H9 (cell line): ENCODE measurements at regions not wholly inside any gene's neighbourhood (a gene's known extent, or its start where the extent isn't known, plus 50 kb on each side); places are given as distances from the start of the nearest gene placed in this dataset.

Experiments
- DNase-seq: peaks from one replicate; pipeline ENCODE4 v3.0.0-alpha.2; 2017
- H2AFZ ChIP-seq: one replicate; pipeline ENCODE4 v1.6.1; 2013; ENCODE audit warnings: mild to moderate bottlenecking, low read length, control low read depth, moderate library complexity
- H2AK5ac ChIP-seq: 2 replicates; pipeline ENCODE4 v1.6.1; 2013; ENCODE audit warnings: low read length, control low read depth, mixed read lengths; ENCODE audit not compliant: insufficient read length
- H2BK120ac ChIP-seq: one replicate; pipeline ENCODE4 v1.6.1; 2013; ENCODE audit warnings: low read depth, mild to moderate bottlenecking, low read length, control low read depth, inconsistent platforms; ENCODE audit not compliant: poor library complexity, severe bottlenecking
- H2BK12ac ChIP-seq: 2 replicates; pipeline ENCODE4 v1.6.1; 2013; ENCODE audit warnings: low read length, control low read depth, mixed read lengths, low read depth; ENCODE audit not compliant: insufficient read length
- H2BK15ac ChIP-seq: 2 replicates; pipeline ENCODE4 v1.6.1; 2013; ENCODE audit warnings: low read depth, low read length, control low read depth
- H2BK20ac ChIP-seq: one replicate; pipeline ENCODE4 v1.6.1; 2013; ENCODE audit warnings: low read depth, mild to moderate bottlenecking, low read length, control low read depth, inconsistent platforms; ENCODE audit not compliant: poor library complexity, severe bottlenecking
- H2BK5ac ChIP-seq: 2 replicates; pipeline ENCODE4 v1.6.1; 2013; ENCODE audit warnings: low read length, control low read depth, mixed read lengths; ENCODE audit not compliant: insufficient read length
- H3K14ac ChIP-seq: 2 replicates; pipeline ENCODE4 v1.6.1; 2013; ENCODE audit warnings: low read length, control low read depth; ENCODE audit not compliant: insufficient read depth
- H3K18ac ChIP-seq: 2 replicates; pipeline ENCODE4 v1.6.1; 2013; ENCODE audit warnings: low read depth, mild to moderate bottlenecking, mixed read lengths, low read length, control low read depth; ENCODE audit not compliant: insufficient read length
- H3K23ac ChIP-seq: 2 replicates; pipeline ENCODE4 v1.6.1; 2013; ENCODE audit warnings: low read length, control low read depth, mixed read lengths, low read depth; ENCODE audit not compliant: insufficient read length
- H3K23me2 ChIP-seq: 2 replicates; pipeline ENCODE4 v1.6.1; 2013; ENCODE audit warnings: low read depth, mild to moderate bottlenecking, mixed read lengths, low read length, control low read depth; ENCODE audit not compliant: insufficient read length, poor library complexity, severe bottlenecking
- H3K27ac ChIP-seq: 2 replicates; pipeline ENCODE4 v1.5.1; 2013; ENCODE audit warnings: low read length, control low read depth, mixed read lengths, low read depth; ENCODE audit not compliant: insufficient read length
- H3K27me3 ChIP-seq: 2 replicates; pipeline ENCODE4 v1.6.1; 2013; ENCODE audit warnings: low read length, control low read depth, inconsistent platforms; ENCODE audit not compliant: insufficient read depth
- H3K4ac ChIP-seq: 2 replicates; pipeline ENCODE4 v1.6.1; 2013; ENCODE audit warnings: low read depth, mild to moderate bottlenecking, control low read depth, inconsistent platforms, low read length, moderate library complexity
- H3K4me1 ChIP-seq: 2 replicates; pipeline ENCODE4 v1.6.1; 2013; ENCODE audit warnings: low read length, control low read depth, inconsistent platforms; ENCODE audit not compliant: insufficient read depth
- H3K4me2 ChIP-seq: 2 replicates; pipeline ENCODE4 v1.6.1; 2013; ENCODE audit warnings: low read length, control low read depth, mixed read lengths; ENCODE audit not compliant: insufficient read length, insufficient read depth
- H3K56ac ChIP-seq: 2 replicates; pipeline ENCODE4 v1.6.1; 2013; ENCODE audit warnings: low read depth, mild to moderate bottlenecking, mixed read lengths, low read length, control low read depth; ENCODE audit not compliant: insufficient read length
- H3K79me1 ChIP-seq: 2 replicates; pipeline ENCODE4 v1.6.1; 2013; ENCODE audit warnings: low read depth, mild to moderate bottlenecking, moderate library complexity, low read length, control low read depth, inconsistent platforms; ENCODE audit not compliant: insufficient read depth, poor library complexity, severe bottlenecking
- H3K79me2 ChIP-seq: 2 replicates; pipeline ENCODE4 v1.6.1; 2013; ENCODE audit warnings: low read length, control low read depth, inconsistent platforms; ENCODE audit not compliant: insufficient read depth
- H3K9ac ChIP-seq: 2 replicates; pipeline ENCODE4 v1.6.1; 2013; ENCODE audit warnings: low read length, control low read depth, mixed read lengths; ENCODE audit not compliant: insufficient read length; ENCODE audit errors: extremely low read depth
- H3K9me3 ChIP-seq: one replicate; pipeline ENCODE4 v1.6.1; 2013; ENCODE audit warnings: low read depth, low read length, inconsistent platforms; ENCODE audit not compliant: control insufficient read depth
- H3T11ph ChIP-seq: one replicate; pipeline ENCODE4 v1.6.1; 2013; ENCODE audit warnings: mild to moderate bottlenecking, low read length, control low read depth, inconsistent platforms
- H4K20me1 ChIP-seq: one replicate; pipeline ENCODE4 v1.6.1; 2013; ENCODE audit not compliant: control insufficient read depth, insufficient read length, insufficient read depth
- H4K5ac ChIP-seq: 2 replicates; pipeline ENCODE4 v1.6.1; 2013; ENCODE audit warnings: low read depth, mild to moderate bottlenecking, mixed read lengths, low read length, control low read depth; ENCODE audit not compliant: insufficient read length
- H4K8ac ChIP-seq: replicated peaks from 2 replicates; pipeline ENCODE4 v1.6.1; 2013; ENCODE audit warnings: low read length, control low read depth, mixed read lengths, low read depth; ENCODE audit not compliant: insufficient read length
- H4K91ac ChIP-seq: 2 replicates; pipeline ENCODE4 v1.6.1; 2013; ENCODE audit warnings: low read depth, mild to moderate bottlenecking, moderate library complexity, mixed read lengths, low read length, control low read depth; ENCODE audit not compliant: insufficient read length
- H3K27ac Mint-ChIP-seq, 3 experiments: 2 replicates in 2 of 3; 3 replicates in 1 of 3; pipeline ENCODE4 v1.8.0; 2020 to 2021; ENCODE audit warnings: mixed read lengths in 3 of 3, mild to moderate bottlenecking in 1 of 3, moderate library complexity in 1 of 3
- H3K27me3 Mint-ChIP-seq: 2 replicates; pipeline ENCODE4 v1.8.0; 2021; ENCODE audit warnings: low read depth, mild to moderate bottlenecking, moderate library complexity, mixed read lengths
- H3K36me3 Mint-ChIP-seq, 3 experiments: 2 replicates in 2 of 3; 3 replicates in 1 of 3; pipeline ENCODE4 v1.8.0; 2020 to 2021; ENCODE audit warnings: low read depth in 3 of 3, mixed read lengths in 3 of 3; ENCODE audit not compliant: insufficient read depth in 1 of 3
- H3K4me1 Mint-ChIP-seq, 2 experiments: 2 replicates each; pipeline ENCODE4 v1.8.0; 2020; ENCODE audit warnings: mixed read lengths in 2 of 2
- H3K4me3 Mint-ChIP-seq, 2 experiments: 2 replicates in 1 of 2; 3 replicates in 1 of 2; pipeline ENCODE4 v1.8.0; 2020 to 2021; ENCODE audit warnings: mild to moderate bottlenecking in 2 of 2, mixed read lengths in 2 of 2, moderate library complexity in 1 of 2
- H3K9me3 Mint-ChIP-seq, 2 experiments: 2 replicates in 1 of 2; 3 replicates in 1 of 2; pipeline ENCODE4 v1.8.0; 2020; ENCODE audit warnings: mild to moderate bottlenecking in 2 of 2, mixed read lengths in 2 of 2, moderate library complexity in 1 of 2
- CTCF ChIP-seq: fragments of 200-600 bp; sonication (generic); conservative IDR thresholded peaks from 3 replicates; pipeline ENCODE4 v1.8.0; 2021; ENCODE audit warnings: antibody characterized with exemption, mild to moderate bottlenecking
- WGBS: extraction: QIAGEN DNeasy Blood & Tissue Kit; methylation state at CpG from one replicate; pipeline ENCODE4 v1.1.7; 2013; ENCODE audit warnings: missing lambda C conversion rate, low lambda C conversion rate, mixed read lengths; ENCODE audit not compliant: insufficient read length; ENCODE audit errors: extremely low coverage; 5-methylcytosine and 5-hydroxymethylcytosine counted together

GRCh38 chr9:25913806-25914205 is 235.6 kb upstream of the TUSC1 start:
- Histone ChIP-seq H3K4me1 (no peaks in the 10 kb centered on the region), H2BK20ac (no peak overlapping the region), H3K56ac (no peak overlapping the region), H3K18ac (no peak overlapping the region), H2BK12ac (no peak overlapping the region), H2BK15ac (no peak overlapping the region), H2AFZ (no peak overlapping the region), H4K5ac (no peak overlapping the region), H4K91ac (no peak overlapping the region), H3K14ac (no peak overlapping the region), H3K23me2 (no peaks in the 10 kb centered on the region), H4K8ac (no peak overlapping the region), H3K4ac (no peak overlapping the region), H3K27ac (no peak overlapping the region), H3K23ac (no peak overlapping the region), H2AK5ac (no peak overlapping the region), H3K79me1 (no peaks in the 10 kb centered on the region), H3K79me2 (no peaks in the 10 kb centered on the region), H3K27me3 (no peaks in the 10 kb centered on the region), H2BK5ac (no peak overlapping the region), H3T11ph (no peak overlapping the region), H2BK120ac (no peak overlapping the region), H3K9me3 (no peaks in the 10 kb centered on the region), H3K9ac (no peak overlapping the region), H4K20me1 (no peaks in the 10 kb centered on the region), H3K4me2 (no peak overlapping the region)
- WGBS: no CpG with 5 or more reads among the region's 4 CpGs
- Mint-ChIP-seq H3K4me1 (no peaks in the 10 kb centered on the region), H3K36me3 (no peaks in the 10 kb centered on the region; a peak in 1 of 7 replicates), H3K27me3 (no peaks in the 10 kb centered on the region), H3K4me3 (no peak overlapping the region), H3K9me3 (peaks cover 3 to 6% of the 10 kb centered on the region in 2 experiments; a peak in 3 of 5 replicates), H3K27ac (no peak overlapping the region)
- no peak for TF ChIP-seq CTCF
- DNase-seq: no peak
